ENCODE measurements at regions not wholly inside any gene's neighbourhood (a gene's known extent, or its start where the extent isn't known, plus 50 kb on each side); places are given as distances from the start of the nearest gene placed in this dataset.

- no peaks in the 10 kb centered on the region for H3K36me3 ChIP-seq (ENCODE audit: control insufficient read depth in 2 of 2, insufficient read depth in 1 of 2, low read length in 2 of 2)
- POLR2A ChIA-PET, result no interaction called here
- TF ChIP-seq ZNF629 (tag by site-specific recombination; IDR thresholded peaks at IDR 0.05), result no peak
- no peak for TF ChIP-seq ZBTB1 (tag by site-specific recombination; IDR thresholded peaks at IDR 0.05)
- TF ChIP-seq GFI1B (tag by site-specific recombination; IDR thresholded peaks at IDR 0.05), result no peak
- TF ChIP-seq ZNF48 (tag by site-specific recombination; IDR thresholded peaks at IDR 0.05), result no peak
- no peak for TF ChIP-seq AEBP2 (tag by site-specific recombination; IDR thresholded peaks at IDR 0.05; ENCODE audit: borderline replicate concordance)
- no peaks in the 10 kb centered on the region for H3K4me1 ChIP-seq (ENCODE audit: control insufficient read depth, insufficient read depth, low read length)
- CTCF ChIA-PET, result no interaction called here
- H3K9me3 ChIP-seq (ENCODE audit: control insufficient read depth, insufficient read depth, low read depth, low read length), result no peaks in the 10 kb centered on the region
- H3K27ac ChIP-seq (ENCODE audit: extremely low read depth, low read depth, low read length), result no peak overlapping the region
- H3K4me3 ChIP-seq (ENCODE audit: low read depth, low read length), result no peak overlapping the region
These were observed 173.5 kb downstream of the INHBB start for GRCh38 chr2:120519469-120519868.

- no peak overlapping the region for H3K4me3 ChIP-seq (ENCODE audit: low read depth, low read length)
- POLR2A ChIA-PET, result no interaction called here
- H3K27ac ChIP-seq (ENCODE audit: extremely low read depth, low read depth, low read length), result no peak overlapping the region
- no peak for TF ChIP-seq ZNF791 (tag by site-specific recombination; IDR thresholded peaks at IDR 0.05)
- TF ChIP-seq ZNF596 (tag by site-specific recombination; IDR thresholded peaks at IDR 0.05), result no peak
- no peak for TF ChIP-seq ZBTB6 (tag by site-specific recombination; IDR thresholded peaks at IDR 0.05)
- TF ChIP-seq KLF1 (tag by site-specific recombination; IDR thresholded peaks at IDR 0.05), result no peak
- TF ChIP-seq ZNF707 (tag by site-specific recombination; IDR thresholded peaks at IDR 0.05), result no peak
- TF ChIP-seq ZNF24 (tag by site-specific recombination; IDR thresholded peaks at IDR 0.05), result no peak
- H3K9me3 ChIP-seq (ENCODE audit: control insufficient read depth, insufficient read depth, low read depth, low read length), result no peaks in the 10 kb centered on the region
- no peaks in the 10 kb centered on the region for H3K4me1 ChIP-seq (ENCODE audit: control insufficient read depth, insufficient read depth, low read length)
- H3K36me3 ChIP-seq (ENCODE audit: control insufficient read depth in 2 of 2, insufficient read depth in 1 of 2, low read length in 2 of 2), result no peaks in the 10 kb centered on the region
- CTCF ChIA-PET, result interaction anchor here (0.6 to 2.6 kb wide), 9 partner anchors 12 to 177 kb away, joined by 3 to 14 read pairs (median 3); no protein-coding TSS in a partner anchor
These were observed 174.5 kb downstream of the INHBB start for GRCh38 chr2:120520454-120520853.

GRCh38 chr2:120520929-120521912 lies 175.3 kb downstream of the INHBB start:
- Histone ChIP-seq H3K9me3 (ENCODE audit: control insufficient read depth, insufficient read depth, low read depth, low read length) (no peaks in the 10 kb centered on the region), H3K4me3 (ENCODE audit: low read depth, low read length) (no peak overlapping the region), H3K27ac (ENCODE audit: extremely low read depth, low read depth, low read length) (no peak overlapping the region), H3K4me1 (ENCODE audit: control insufficient read depth, insufficient read depth, low read length) (no peaks in the 10 kb centered on the region), H3K36me3 (ENCODE audit: control insufficient read depth in 2 of 2, insufficient read depth in 1 of 2, low read length in 2 of 2) (no peaks in the 10 kb centered on the region)
- ChIA-PET POLR2A (no interaction called here), CTCF (interaction anchor here (0.6 to 2.6 kb wide), 20 partner anchors 8 to 950 kb away, joined by 3 to 14 read pairs (median 3); no protein-coding TSS in a partner anchor)
- TF ChIP-seq ZNF654 (tag by site-specific recombination; IDR thresholded peaks at IDR 0.05; ENCODE audit: low read depth), result peak; percentile 16
- TF ChIP-seq CTCF (tag by site-specific recombination; IDR thresholded peaks at IDR 0.05), result peak; percentile 41
- no peak for TF ChIP-seq PRDM4 (tag by site-specific recombination; IDR thresholded peaks at IDR 0.05)
